ENCODE measurements at regions not wholly inside any gene's neighbourhood (a gene's known extent, or its start where the extent isn't known, plus 50 kb on each side); places are given as distances from the start of the nearest gene placed in this dataset.
A peak's percentile ranks its signal among the peaks of the same experiment; 100 is the strongest.

GRCh38 chr18:22822024-22822423 lies 111.1 kb upstream of the RBBP8 start (continued):
- TF ChIP-seq, protein P1, sequence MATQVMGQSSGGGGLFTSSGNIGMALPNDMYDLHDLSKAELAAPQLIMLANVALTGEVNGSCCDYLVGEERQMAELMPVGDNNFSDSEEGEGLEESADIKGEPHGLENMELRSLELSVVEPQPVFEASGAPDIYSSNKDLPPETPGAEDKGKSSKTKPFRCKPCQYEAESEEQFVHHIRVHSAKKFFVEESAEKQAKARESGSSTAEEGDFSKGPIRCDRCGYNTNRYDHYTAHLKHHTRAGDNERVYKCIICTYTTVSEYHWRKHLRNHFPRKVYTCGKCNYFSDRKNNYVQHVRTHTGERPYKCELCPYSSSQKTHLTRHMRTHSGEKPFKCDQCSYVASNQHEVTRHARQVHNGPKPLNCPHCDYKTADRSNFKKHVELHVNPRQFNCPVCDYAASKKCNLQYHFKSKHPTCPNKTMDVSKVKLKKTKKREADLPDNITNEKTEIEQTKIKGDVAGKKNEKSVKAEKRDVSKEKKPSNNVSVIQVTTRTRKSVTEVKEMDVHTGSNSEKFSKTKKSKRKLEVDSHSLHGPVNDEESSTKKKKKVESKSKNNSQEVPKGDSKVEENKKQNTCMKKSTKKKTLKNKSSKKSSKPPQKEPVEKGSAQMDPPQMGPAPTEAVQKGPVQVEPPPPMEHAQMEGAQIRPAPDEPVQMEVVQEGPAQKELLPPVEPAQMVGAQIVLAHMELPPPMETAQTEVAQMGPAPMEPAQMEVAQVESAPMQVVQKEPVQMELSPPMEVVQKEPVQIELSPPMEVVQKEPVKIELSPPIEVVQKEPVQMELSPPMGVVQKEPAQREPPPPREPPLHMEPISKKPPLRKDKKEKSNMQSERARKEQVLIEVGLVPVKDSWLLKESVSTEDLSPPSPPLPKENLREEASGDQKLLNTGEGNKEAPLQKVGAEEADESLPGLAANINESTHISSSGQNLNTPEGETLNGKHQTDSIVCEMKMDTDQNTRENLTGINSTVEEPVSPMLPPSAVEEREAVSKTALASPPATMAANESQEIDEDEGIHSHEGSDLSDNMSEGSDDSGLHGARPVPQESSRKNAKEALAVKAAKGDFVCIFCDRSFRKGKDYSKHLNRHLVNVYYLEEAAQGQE (IDR thresholded peaks at IDR 0.05; ENCODE audit: low read depth), result no peak
- no peak for TF ChIP-seq TCF7L2 (IDR thresholded peaks at IDR 0.05; ENCODE audit: borderline replicate concordance, extremely low read depth, insufficient read depth, insufficient read length)
- peak; percentile 94 for TF ChIP-seq JUND (IDR thresholded peaks at IDR 0.05)
- 0 out of 2 replicates have a peak, but pooled peaks have one; percentile 28 for TF ChIP-seq RAD21 (IDR thresholded peaks at IDR 0.05; ENCODE audit: low read depth)
- peak; percentile 93 for TF ChIP-seq CEBPB (IDR thresholded peaks at IDR 0.05; ENCODE audit: low read depth)
- TF ChIP-seq FOSL1 (IDR thresholded peaks at IDR 0.05; ENCODE audit: low read depth), result peak; percentile 84
- peak; percentile 33 for TF ChIP-seq YY1 (IDR thresholded peaks at IDR 0.05; ENCODE audit: extremely low read depth, insufficient replicate concordance, low read depth, low read length)
- no peak; the same call in 1 of the 2 replicates for TF ChIP-seq SRF (IDR thresholded peaks at IDR 0.05; ENCODE audit: low read depth)
- peak; percentile 89 for TF ChIP-seq SP1 (IDR thresholded peaks at IDR 0.05; ENCODE audit: low read depth)

- no peak for DNase-seq (ENCODE audit: low read depth, low spot score)
- Histone ChIP-seq H3K9ac (ENCODE audit: low read length) (no peak overlapping the region), H3K36me3 (ENCODE audit: control insufficient read depth in 1 of 2, insufficient read depth in 2 of 2, low read length in 2 of 2) (no peaks in the 10 kb centered on the region), H3K27ac (ENCODE audit: low read depth, low read length) (peak overlapping the region; percentile 87; the same call in 1 of the 2 replicates), H3K4me3 (replicated peaks in 1 of 2; ENCODE audit: low read depth in 1 of 2, low read length in 2 of 2) (no peak overlapping the region), H3K27me3 (ENCODE audit: insufficient read depth, low read length) (no peaks in the 10 kb centered on the region), H3K79me2 (ENCODE audit: insufficient read depth, low read length) (no peaks in the 10 kb centered on the region), H3K4me1 (ENCODE audit: control insufficient read depth in 1 of 2, insufficient read depth in 2 of 2, low read length in 2 of 2) (peaks cover 34 to 44% of the 10 kb centered on the region in 2 experiments), H3K4me2 (ENCODE audit: low read length) (peak overlapping the region; percentile 55), H2AFZ (ENCODE audit: low read depth, low read length, poor library complexity, severe bottlenecking) (no peak overlapping the region), H3K9me2 (ENCODE audit: insufficient read depth) (no peaks in the 10 kb centered on the region), H3K9me3 (ENCODE audit: control insufficient read depth in 1 of 2, insufficient read depth in 1 of 2, low read depth in 1 of 2, low read length in 2 of 2) (no peaks in the 10 kb centered on the region), H4K20me1 (ENCODE audit: insufficient read depth) (no peaks in the 10 kb centered on the region)
- ChIA-PET POLR2A (interaction anchor here (0.5 kb wide), 1 partner anchor 25 kb away, joined by 5 read pairs; no protein-coding TSS in a partner anchor), CTCF (interaction anchor here (2.0 kb wide), 1 partner anchor 9 kb away, joined by 4 read pairs; no protein-coding TSS in a partner anchor), RAD21 (ENCODE audit: low non-redundant PET in 1 of 2, low total read pairs in 2 of 2, uncharacterized antibody in 2 of 2, unreplicated experiment in 2 of 2) (no interaction called here)
- ATAC-seq, result no peak
- intact Hi-C loops (cut with micrococcal nuclease), result no loop called here
- BruUV-seq (replicated peaks), result no TSS peak
- TF ChIP-seq, protein P1 (IDR thresholded peaks at IDR 0.05; ENCODE audit: low read depth), result no peak
- TF ChIP-seq CEBPB (IDR thresholded peaks at IDR 0.05; ENCODE audit: low read depth) (no peak), EGR1 (IDR thresholded peaks at IDR 0.05; ENCODE audit: low read depth) (no peak), ZFX (IDR thresholded peaks at IDR 0.05) (no peak), FOSL1 (IDR thresholded peaks at IDR 0.05; ENCODE audit: low read depth) (no peak), ATF3 (IDR thresholded peaks at IDR 0.05) (no peak), EZH2 (IDR thresholded peaks at IDR 0.05) (no peak), JUND (IDR thresholded peaks at IDR 0.05) (no peak), CBX3 (IDR thresholded peaks at IDR 0.05; ENCODE audit: low read depth) (no peak), ELF1 (IDR thresholded peaks at IDR 0.05; ENCODE audit: borderline replicate concordance, low read depth) (no peak)
Observed at GRCh38 chr18:22822841-22823508, 110.2 kb upstream of the RBBP8 start.

Measured in HCT116 (cell line).